ENCODE measurements at regions not wholly inside any gene's neighbourhood (a gene's known extent, or its start where the extent isn't known, plus 50 kb on each side); places are given as distances from the start of the nearest gene placed in this dataset.

DNA sequence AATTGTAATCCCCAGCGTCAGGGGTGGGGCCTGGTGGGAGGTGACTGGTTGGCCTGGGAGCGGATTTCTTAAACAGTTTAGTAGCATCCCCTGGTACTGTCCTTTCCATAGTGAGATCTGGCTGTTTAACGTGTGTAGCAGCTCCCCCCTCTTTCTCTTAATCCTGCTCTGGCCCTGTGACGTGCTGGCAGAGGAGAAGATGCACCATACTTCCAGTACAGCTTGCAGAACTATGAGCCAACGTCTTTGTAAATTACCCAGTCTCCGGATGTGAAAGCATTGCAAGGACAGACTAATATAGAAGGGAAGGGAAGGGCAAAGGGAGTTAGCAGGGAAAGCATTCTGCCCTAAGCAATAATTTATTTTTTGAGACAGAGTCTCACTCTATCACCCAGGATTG lies 83.9 kb downstream of the RMI2 start:
- TF ChIP-seq YY1 (IDR thresholded peaks at IDR 0.05; ENCODE audit: low read depth), result no peak
- TF ChIP-seq EGR1 (IDR thresholded peaks at IDR 0.05), result no peak
- TF ChIP-seq CEBPB (IDR thresholded peaks at IDR 0.05), result no peak

DNA sequence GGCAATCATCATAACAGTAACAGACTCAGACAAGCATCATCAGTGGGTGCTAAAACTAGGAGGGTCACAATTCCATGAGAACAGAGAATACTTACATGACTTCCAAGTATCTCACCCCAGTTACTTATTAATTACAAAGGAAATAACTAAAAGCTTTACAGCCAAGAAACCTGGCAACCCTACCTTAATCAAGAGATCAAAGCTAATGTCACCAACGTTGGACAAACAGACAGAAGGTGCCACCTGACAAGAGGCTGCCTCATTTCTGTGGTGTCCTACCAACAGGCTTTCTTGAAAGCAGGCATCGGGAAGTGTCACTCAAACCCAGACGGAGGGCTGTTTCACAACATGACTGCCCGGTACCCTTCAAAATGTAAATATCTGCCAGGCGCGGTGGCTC lies 84.6 kb downstream of the RMI2 start:
- TF ChIP-seq FOXM1 (IDR thresholded peaks at IDR 0.05; ENCODE audit: borderline replicate concordance, low read depth), result no peak
- TF ChIP-seq EP300 (IDR thresholded peaks at IDR 0.05; ENCODE audit: borderline replicate concordance), result no peak
- TF ChIP-seq EGR1 (IDR thresholded peaks at IDR 0.05), result no peak
- no peak for TF ChIP-seq CREB1 (IDR thresholded peaks at IDR 0.05; ENCODE audit: low read depth)
- TF ChIP-seq, protein P1, sequence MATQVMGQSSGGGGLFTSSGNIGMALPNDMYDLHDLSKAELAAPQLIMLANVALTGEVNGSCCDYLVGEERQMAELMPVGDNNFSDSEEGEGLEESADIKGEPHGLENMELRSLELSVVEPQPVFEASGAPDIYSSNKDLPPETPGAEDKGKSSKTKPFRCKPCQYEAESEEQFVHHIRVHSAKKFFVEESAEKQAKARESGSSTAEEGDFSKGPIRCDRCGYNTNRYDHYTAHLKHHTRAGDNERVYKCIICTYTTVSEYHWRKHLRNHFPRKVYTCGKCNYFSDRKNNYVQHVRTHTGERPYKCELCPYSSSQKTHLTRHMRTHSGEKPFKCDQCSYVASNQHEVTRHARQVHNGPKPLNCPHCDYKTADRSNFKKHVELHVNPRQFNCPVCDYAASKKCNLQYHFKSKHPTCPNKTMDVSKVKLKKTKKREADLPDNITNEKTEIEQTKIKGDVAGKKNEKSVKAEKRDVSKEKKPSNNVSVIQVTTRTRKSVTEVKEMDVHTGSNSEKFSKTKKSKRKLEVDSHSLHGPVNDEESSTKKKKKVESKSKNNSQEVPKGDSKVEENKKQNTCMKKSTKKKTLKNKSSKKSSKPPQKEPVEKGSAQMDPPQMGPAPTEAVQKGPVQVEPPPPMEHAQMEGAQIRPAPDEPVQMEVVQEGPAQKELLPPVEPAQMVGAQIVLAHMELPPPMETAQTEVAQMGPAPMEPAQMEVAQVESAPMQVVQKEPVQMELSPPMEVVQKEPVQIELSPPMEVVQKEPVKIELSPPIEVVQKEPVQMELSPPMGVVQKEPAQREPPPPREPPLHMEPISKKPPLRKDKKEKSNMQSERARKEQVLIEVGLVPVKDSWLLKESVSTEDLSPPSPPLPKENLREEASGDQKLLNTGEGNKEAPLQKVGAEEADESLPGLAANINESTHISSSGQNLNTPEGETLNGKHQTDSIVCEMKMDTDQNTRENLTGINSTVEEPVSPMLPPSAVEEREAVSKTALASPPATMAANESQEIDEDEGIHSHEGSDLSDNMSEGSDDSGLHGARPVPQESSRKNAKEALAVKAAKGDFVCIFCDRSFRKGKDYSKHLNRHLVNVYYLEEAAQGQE (IDR thresholded peaks at IDR 0.05; ENCODE audit: low read depth), result no peak

DNA sequence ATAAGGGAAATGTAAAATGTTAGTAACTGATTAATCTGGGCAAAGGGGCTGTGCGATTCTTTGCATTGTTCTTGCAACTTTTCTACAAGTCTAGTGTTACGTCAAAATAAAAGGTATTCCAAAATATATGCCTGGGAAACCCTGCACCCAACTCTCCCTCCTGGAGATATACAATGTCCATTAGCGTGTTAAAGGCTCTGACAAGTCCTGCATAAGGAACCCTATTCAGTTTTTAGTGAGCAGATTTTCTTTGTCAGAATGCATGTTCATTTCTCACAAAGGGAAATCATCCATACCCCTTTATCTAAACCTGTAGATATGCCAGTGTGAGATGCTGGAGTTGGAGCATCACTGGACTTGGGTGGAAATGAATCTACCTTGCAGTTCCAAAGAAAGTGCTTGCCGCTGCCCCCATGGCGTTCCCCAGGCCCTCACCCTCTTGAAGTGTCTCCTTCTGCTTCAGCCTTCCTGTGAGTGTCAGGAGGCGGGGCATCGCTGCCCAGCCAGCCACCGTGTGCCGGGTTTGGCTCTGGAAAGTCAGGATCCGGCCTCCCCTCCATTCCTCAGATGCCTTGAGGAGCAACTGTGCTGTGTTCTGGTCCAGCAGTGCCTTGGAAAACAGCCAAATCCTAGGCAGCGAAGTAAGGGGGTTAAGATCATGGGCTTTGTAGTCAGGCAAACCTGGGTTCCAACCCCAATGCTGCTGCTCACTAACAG lies 85.5 kb downstream of the RMI2 start:
- TF ChIP-seq, protein P1 (IDR thresholded peaks at IDR 0.05; ENCODE audit: low read depth), result no peak
- no peak for TF ChIP-seq TAF1 (IDR thresholded peaks at IDR 0.05; ENCODE audit: low read depth)

DNA sequence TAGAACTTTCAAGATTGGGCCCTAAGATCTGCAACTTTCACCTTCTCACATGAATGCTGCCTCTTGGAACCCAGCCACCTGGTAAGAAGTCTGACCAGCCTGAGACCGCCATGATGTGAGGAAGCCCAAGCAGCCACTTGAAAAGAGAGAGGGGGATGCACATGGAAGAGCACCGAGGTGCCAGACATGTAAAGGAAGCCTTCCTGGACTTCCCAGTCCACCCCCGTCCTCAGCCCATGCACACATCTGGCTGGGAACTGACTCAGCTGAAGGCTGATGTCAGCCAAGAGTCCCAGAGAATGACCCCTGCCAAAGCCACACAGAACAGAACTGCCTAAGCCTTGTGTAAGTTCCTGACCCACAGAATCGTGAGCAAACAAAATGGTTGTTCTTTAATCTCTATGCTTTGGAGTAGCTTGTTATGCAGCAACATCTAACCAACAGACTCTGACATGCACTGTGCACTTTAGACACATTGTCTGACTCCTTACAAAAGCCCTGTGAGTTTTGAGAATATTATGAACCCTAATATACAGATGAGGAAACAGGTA lies 86.7 kb downstream of the RMI2 start:
- TF ChIP-seq EP300 (IDR thresholded peaks at IDR 0.05; ENCODE audit: borderline replicate concordance) (no peak), FOXM1 (IDR thresholded peaks at IDR 0.05; ENCODE audit: borderline replicate concordance, low read depth) (no peak), YY1 (IDR thresholded peaks at IDR 0.05; ENCODE audit: low read depth) (no peak), EGR1 (IDR thresholded peaks at IDR 0.05) (no peak), ZBTB7A (IDR thresholded peaks at IDR 0.05; ENCODE audit: low read depth) (no peak), CEBPB (IDR thresholded peaks at IDR 0.05) (no peak)
- TF ChIP-seq, protein P2, sequence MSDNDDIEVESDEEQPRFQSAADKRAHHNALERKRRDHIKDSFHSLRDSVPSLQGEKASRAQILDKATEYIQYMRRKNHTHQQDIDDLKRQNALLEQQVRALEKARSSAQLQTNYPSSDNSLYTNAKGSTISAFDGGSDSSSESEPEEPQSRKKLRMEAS (IDR thresholded peaks at IDR 0.05), result no peak

DNA sequence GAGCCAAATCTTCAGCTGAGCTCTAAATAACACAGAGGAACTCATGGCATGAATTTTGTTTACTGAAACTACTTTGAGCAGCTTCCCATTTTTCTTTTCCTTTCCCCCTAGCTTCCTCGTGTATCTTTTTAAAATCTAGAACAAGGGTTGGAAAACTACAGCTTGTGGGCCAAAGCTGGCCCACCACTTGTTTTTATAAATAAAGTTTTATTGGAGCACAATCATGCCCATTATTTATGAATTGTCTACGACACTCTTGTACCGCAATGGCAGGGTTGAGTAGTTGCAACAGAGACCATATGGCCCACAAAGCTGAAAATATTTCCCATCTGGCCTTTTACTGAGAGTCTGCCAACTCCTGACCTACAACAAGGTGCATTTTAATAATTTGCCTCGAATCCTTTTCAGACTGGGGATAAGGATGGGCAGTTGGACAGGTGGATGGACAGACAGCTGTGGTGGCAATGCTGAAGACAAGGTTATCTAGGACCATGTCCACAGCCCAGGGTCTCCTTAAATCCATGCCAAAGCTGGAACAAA lies 87.7 kb downstream of the RMI2 start:
- TF ChIP-seq CREB1 (IDR thresholded peaks at IDR 0.05; ENCODE audit: low read depth) (no peak), FOXM1 (IDR thresholded peaks at IDR 0.05; ENCODE audit: borderline replicate concordance, low read depth) (no peak), TCF12 (IDR thresholded peaks at IDR 0.05; ENCODE audit: low read depth) (no peak), ZBTB7A (IDR thresholded peaks at IDR 0.05; ENCODE audit: low read depth) (no peak), CEBPB (IDR thresholded peaks at IDR 0.05) (no peak), RAD21 (IDR thresholded peaks at IDR 0.05; ENCODE audit: low read depth) (no peak), TEAD4 (IDR thresholded peaks at IDR 0.05) (no peak), NFIC (IDR thresholded peaks at IDR 0.05) (no peak), YY1 (IDR thresholded peaks at IDR 0.05; ENCODE audit: low read depth) (no peak)
- TF ChIP-seq, protein P2 (IDR thresholded peaks at IDR 0.05), result no peak
- TF ChIP-seq, protein P1 (IDR thresholded peaks at IDR 0.05; ENCODE audit: low read depth), result no peak

DNA sequence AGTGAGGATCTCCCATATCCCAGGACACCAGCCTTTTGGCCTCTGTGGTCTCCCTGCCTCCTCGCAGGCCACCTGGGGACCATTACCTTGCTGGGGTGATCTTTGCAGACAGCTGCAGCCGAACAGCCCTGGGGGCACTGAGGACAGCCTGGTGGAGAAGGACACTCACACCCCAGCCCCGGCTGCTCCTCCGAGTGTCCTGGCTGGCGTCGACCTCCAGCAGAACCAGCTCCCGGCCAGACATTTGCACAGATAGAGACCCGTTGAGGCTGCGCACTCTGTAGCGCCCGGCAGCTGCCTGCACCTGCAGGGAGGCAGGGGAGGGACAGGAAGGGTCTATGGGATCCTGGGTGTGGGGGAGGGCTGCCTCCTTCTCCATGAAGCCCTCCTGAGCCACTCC lies 90.3 kb downstream of the RMI2 start:
- TF ChIP-seq RAD21 (IDR thresholded peaks at IDR 0.05; ENCODE audit: low read depth), result no peak
- no peak for TF ChIP-seq NFIC (IDR thresholded peaks at IDR 0.05)
- no peak for TF ChIP-seq YY1 (IDR thresholded peaks at IDR 0.05; ENCODE audit: low read depth)
- no peak for TF ChIP-seq CEBPB (IDR thresholded peaks at IDR 0.05)
- no peak for TF ChIP-seq CREB1 (IDR thresholded peaks at IDR 0.05; ENCODE audit: low read depth)
